ENCODE measurements at regions not wholly inside any gene's neighbourhood (a gene's known extent, or its start where the extent isn't known, plus 50 kb on each side); places are given as distances from the start of the nearest gene placed in this dataset.

DNA sequence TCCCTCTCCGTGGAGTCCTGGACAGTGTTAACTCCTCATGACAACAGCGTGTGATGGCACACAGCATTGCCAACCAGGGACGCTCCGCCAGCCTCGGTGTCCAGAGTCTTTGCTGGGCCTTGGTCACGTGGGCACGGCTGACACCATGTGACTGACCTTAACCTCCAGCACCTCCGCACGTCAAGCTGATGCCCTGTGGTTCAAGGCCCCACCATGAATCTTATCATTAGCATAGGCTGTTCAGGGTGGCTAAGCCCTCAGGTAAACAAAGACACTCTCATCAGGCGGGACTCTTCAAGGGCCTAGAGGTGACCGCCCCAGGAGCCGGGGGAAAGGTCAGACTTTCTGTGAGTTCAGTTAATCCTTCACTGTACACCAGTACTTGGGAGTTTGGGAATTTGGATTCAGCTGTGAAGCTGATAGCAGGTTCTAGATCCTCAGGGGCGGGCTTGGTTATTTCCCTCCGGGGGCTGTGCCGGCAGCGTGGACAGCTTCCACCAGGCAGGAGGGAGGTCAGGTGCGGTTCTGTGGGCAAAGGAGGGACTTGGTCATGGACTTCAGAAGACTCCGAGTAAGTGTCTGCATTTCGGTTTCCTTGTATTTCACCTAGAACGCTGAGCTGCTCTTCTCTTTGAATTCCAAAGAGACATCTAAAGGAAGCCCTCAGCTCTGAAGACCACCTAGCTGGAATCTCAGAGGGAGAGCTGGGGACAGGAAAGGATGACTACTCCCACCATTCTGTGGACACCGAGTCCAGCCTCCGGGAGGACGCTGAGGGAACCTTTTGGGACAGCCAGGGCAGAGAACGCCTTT, 195.5 kb upstream of the CIBAR2 start (continued):
- TF ChIP-seq HMGXB3 (CRISPR knock-in tag; IDR thresholded peaks at IDR 0.05; ENCODE audit: borderline replicate concordance): peak; percentile 84; the same call in 1 of the 2 replicates
- peak; percentile 97; the same call in 1 of the 2 replicates for TF ChIP-seq ZNF713 (CRISPR knock-in tag; IDR thresholded peaks at IDR 0.05)
- no peak for TF ChIP-seq KDM5A (IDR thresholded peaks at IDR 0.05; ENCODE audit: borderline replicate concordance, low read length)
- TF ChIP-seq AHDC1 (CRISPR knock-in tag; IDR thresholded peaks at IDR 0.05; ENCODE audit: borderline replicate concordance): peak; percentile 94
- TF ChIP-seq RARA (CRISPR knock-in tag; IDR thresholded peaks at IDR 0.05): peak; percentile 100
- TF ChIP-seq CCAR2 (optimal IDR thresholded peaks at IDR 0.05; ENCODE audit: low read depth, low read length): peak; percentile 70
- peak; percentile 91 for TF ChIP-seq ZNF264 (CRISPR knock-in tag; IDR thresholded peaks at IDR 0.05)
- TF ChIP-seq ZBTB33 (CRISPR knock-in tag; IDR thresholded peaks at IDR 0.05): peak; percentile 91
- peak; percentile 100 for TF ChIP-seq ARNTL (CRISPR knock-in tag; IDR thresholded peaks at IDR 0.05)
- TF ChIP-seq TP53 (CRISPR knock-in tag; conservative IDR thresholded peaks at IDR 0.05): no peak
- peak; percentile 98 for TF ChIP-seq SAP130 (CRISPR knock-in tag; IDR thresholded peaks at IDR 0.05; ENCODE audit: low read depth)
- TF ChIP-seq KLF15 (CRISPR knock-in tag; IDR thresholded peaks at IDR 0.05; ENCODE audit: borderline replicate concordance): peak; percentile 23; the same call in 1 of the 2 replicates
- no peak for TF ChIP-seq BCLAF1 (IDR thresholded peaks at IDR 0.05)
- TF ChIP-seq RBM22 (optimal IDR thresholded peaks at IDR 0.05; ENCODE audit: low read length): no peak
